Keratinocyte (primary cell): ENCODE measurements at regions not wholly inside any gene's neighbourhood (a gene's known extent, or its start where the extent isn't known, plus 50 kb on each side); places are given as distances from the start of the nearest gene placed in this dataset.

ENCODE experiments used
- DNase-seq: peaks from one replicate; pipeline ENCODE4 v3.0.0-alpha.2; 2011; ENCODE audit warnings: low read depth, missing footprints, low spot score
- FAIRE-seq: peaks from 2 replicates; lab custom pipeline; 2011; peaks lifted over from hg19 to GRCh38; lab: Jason Lieb, UNC
- H2AFZ ChIP-seq: 2 replicates; pipeline ENCODE4 v1.6.0; 2012; ENCODE audit warnings: low read length, control low read depth, inconsistent platforms; ENCODE audit not compliant: control insufficient read depth
- H3K27ac ChIP-seq: 2 replicates; pipeline ENCODE4 v1.5.1; 2011; ENCODE audit warnings: low read length; ENCODE audit not compliant: control insufficient read depth, insufficient read depth
- H3K27me3 ChIP-seq: 3 replicates; pipeline ENCODE4 v1.6.0; 2011; ENCODE audit warnings: low read length; ENCODE audit not compliant: control insufficient read depth, insufficient read depth; ENCODE audit errors: extremely low read depth
- H3K36me3 ChIP-seq, 2 experiments: 2 replicates in 1 of 2; 3 replicates in 1 of 2; pipeline ENCODE4 v1.5.1; 2011; ENCODE audit warnings: low read length in 2 of 2, mild to moderate bottlenecking in 1 of 2; ENCODE audit not compliant: control insufficient read depth in 2 of 2, insufficient read depth in 2 of 2; ENCODE audit errors: extremely low read depth in 1 of 2
- H3K4me1 ChIP-seq: 3 replicates; pipeline ENCODE4 v1.5.1; 2011; ENCODE audit warnings: low read length; ENCODE audit not compliant: control insufficient read depth, insufficient read depth; ENCODE audit errors: extremely low read depth
- H3K4me2 ChIP-seq: 3 replicates; pipeline ENCODE4 v1.6.0; 2011; ENCODE audit warnings: low read depth, low read length; ENCODE audit not compliant: control insufficient read depth, insufficient read depth; ENCODE audit errors: extremely low read depth
- H3K4me3 ChIP-seq, 3 experiments: fragments of 200-600 bp in 1 of 3; sonication (generic) in 1 of 3; 2 replicates in 2 of 3; 3 replicates in 1 of 3; pipeline ENCODE4 v1.5.1; 2011 to 2016; ENCODE audit warnings: low read length in 3 of 3, mild to moderate bottlenecking in 3 of 3, control low read depth in 2 of 3, inconsistent platforms in 1 of 3, low read depth in 1 of 3, mixed read lengths in 1 of 3, mixed run types in 1 of 3, moderate library complexity in 1 of 3; ENCODE audit not compliant: control insufficient read depth in 2 of 3, insufficient read depth in 2 of 3; ENCODE audit errors: extremely low read depth in 1 of 3
- H3K79me2 ChIP-seq: 2 replicates; pipeline ENCODE4 v1.6.0; 2012; ENCODE audit warnings: low read length; ENCODE audit not compliant: control insufficient read depth, insufficient read depth
- H3K9ac ChIP-seq: 3 replicates; pipeline ENCODE4 v1.6.0; 2011; ENCODE audit warnings: low read length; ENCODE audit not compliant: control insufficient read depth, insufficient read depth; ENCODE audit errors: extremely low read depth
- H3K9me1 ChIP-seq: 3 replicates; pipeline ENCODE4 v1.6.0; 2011; ENCODE audit warnings: low read length; ENCODE audit not compliant: control insufficient read depth, insufficient read depth; ENCODE audit errors: extremely low read depth
- H3K9me3 ChIP-seq: 2 replicates; pipeline ENCODE4 v1.5.1; 2012; ENCODE audit warnings: low read depth, low read length; ENCODE audit not compliant: control insufficient read depth
- H4K20me1 ChIP-seq: 3 replicates; pipeline ENCODE4 v1.6.0; 2011; ENCODE audit warnings: low read length; ENCODE audit not compliant: control insufficient read depth, insufficient read depth; ENCODE audit errors: extremely low read depth
- CTCF ChIP-seq, 3 experiments: IDR thresholded peaks in 1 of 3; conservative IDR thresholded peaks in 1 of 3; optimal IDR thresholded peaks in 1 of 3; 2 replicates in 2 of 3; 3 replicates in 1 of 3; pipeline versions ENCODE3 to v1.5.1; 2011; ENCODE audit warnings: low read length in 3 of 3, mild to moderate bottlenecking in 3 of 3, moderate library complexity in 2 of 3, control low read depth in 1 of 3, inconsistent platforms in 1 of 3; ENCODE audit not compliant: insufficient read depth in 2 of 3; ENCODE audit errors: extremely low read depth in 1 of 3
- EZH2 ChIP-seq: IDR thresholded peaks from one replicate; pipeline ENCODE4 v1.6.1; 2012; ENCODE audit warnings: inconsistent platforms, mild to moderate bottlenecking, low read length, moderate library complexity
- dilution Hi-C: fragments of 300-500 bp; cut with MboI; formaldehyde crosslinking; loops from one replicate; pipeline ENCODE4 v1.7.0; 2020; ENCODE audit warnings: low sequenced_read_pairs; ENCODE audit not compliant: extremely low pct_ligation_motif_present

GRCh38 chr7:11237742-11238141 lies 264.1 kb downstream of the PHF14 start:
- Histone ChIP-seq H3K4me2 (peak overlapping the region; percentile 70), H3K9me1 (no peaks in the 10 kb centered on the region), H3K27ac (no peak overlapping the region), H3K4me3 (peak overlapping the region in 2 of 3 experiments; percentile 48 to 56), H3K36me3 (no peaks in the 10 kb centered on the region), H3K9me3 (no peaks in the 10 kb centered on the region), H4K20me1 (no peaks in the 10 kb centered on the region), H3K4me1 (no peaks in the 10 kb centered on the region), H2AFZ (peak overlapping the region; percentile 68), H3K27me3 (no peaks in the 10 kb centered on the region), H3K9ac (no peak overlapping the region), H3K79me2 (no peaks in the 10 kb centered on the region)
- DNase-seq (no peak), FAIRE-seq (no peak)
- no peak for TF ChIP-seq EZH2
- no peak for TF ChIP-seq CTCF (optimal IDR thresholded peaks at IDR 0.05 in 1 of 3, IDR thresholded peaks at IDR 0.05 in 1 of 3, conservative IDR thresholded peaks at IDR 0.05 in 1 of 3; ENCODE audit: extremely low read depth in 1 of 3, insufficient read depth in 2 of 3, low read length in 3 of 3)
- dilution Hi-C loops: no loop called here

- Histone ChIP-seq H3K4me1 (no peaks in the 10 kb centered on the region), H3K9ac (no peak overlapping the region), H3K36me3 (no peaks in the 10 kb centered on the region), H4K20me1 (no peaks in the 10 kb centered on the region), H3K79me2 (no peaks in the 10 kb centered on the region), H3K4me2 (no peak overlapping the region), H3K9me1 (no peaks in the 10 kb centered on the region), H3K4me3 (no peak overlapping the region), H3K27me3 (no peaks in the 10 kb centered on the region), H2AFZ (no peak overlapping the region), H3K27ac (no peak overlapping the region), H3K9me3 (no peaks in the 10 kb centered on the region)
- DNase-seq: no peak
- TF ChIP-seq CTCF (optimal IDR thresholded peaks at IDR 0.05 in 1 of 3, IDR thresholded peaks at IDR 0.05 in 1 of 3, conservative IDR thresholded peaks at IDR 0.05 in 1 of 3; ENCODE audit: extremely low read depth in 1 of 3, insufficient read depth in 2 of 3, low read length in 3 of 3) (no peak), EZH2 (no peak)
- dilution Hi-C loops: no loop called here
- FAIRE-seq: no peak
These were observed 265.6 kb downstream of the PHF14 start for GRCh38 chr7:11239316-11239715.
